LoVo (cell line): ENCODE measurements at regions not wholly inside any gene's neighbourhood (a gene's known extent, or its start where the extent isn't known, plus 50 kb on each side); places are given as distances from the start of the nearest gene placed in this dataset.

Experiments
- DNase-seq: peaks from one replicate; pipeline ENCODE4 v3.0.0-alpha.2; 2016; ENCODE audit warnings: low spot score

GRCh38 chrX:104306180-104306579, 51.4 kb upstream of the ESX1 start:
- DNase-seq = no peak
